HG03442 (cell line): ENCODE measurements at regions not wholly inside any gene's neighbourhood (a gene's known extent, or its start where the extent isn't known, plus 50 kb on each side); places are given as distances from the start of the nearest gene placed in this dataset.
"Not testable (repeated sequence)": the region's sequence is repeated elsewhere in the genome, so short reads cannot be mapped to it uniquely, and the experiment has no call there.

Experiments used
- ATAC-seq: cut with Tn5 transposase; IDR thresholded peaks from one replicate; pipeline ENCODE4 v1.9.1; 2021; ENCODE audit warnings: mild to moderate bottlenecking, moderate library complexity; ENCODE audit not compliant: unreplicated experiment

- ATAC-seq = no peak
Observed at GRCh38 chr4:126544276-126544675, 1088.5 kb upstream of the INTU start.

- ATAC-seq = not testable (repeated sequence)
Observed at GRCh38 chr4:126546197-126546596, 1086.6 kb upstream of the INTU start.

DNA sequence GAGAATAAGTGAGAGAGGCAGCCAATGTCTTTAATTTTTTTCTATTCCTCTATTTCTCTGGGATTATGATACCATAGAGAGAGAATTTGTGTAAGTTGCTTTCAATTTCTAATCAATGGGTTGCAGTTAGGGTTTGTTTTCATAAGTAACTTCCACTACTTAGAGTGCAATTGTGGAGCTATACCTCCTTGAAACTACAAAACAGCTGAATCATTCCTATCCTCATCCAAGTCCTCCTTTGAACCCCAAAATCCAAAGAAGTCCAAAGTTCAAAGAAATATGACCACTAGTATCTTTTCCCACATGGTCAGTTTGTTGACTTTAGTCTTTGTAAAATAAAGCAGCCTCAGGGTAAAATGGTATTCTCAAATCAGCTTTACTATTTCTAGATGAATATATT is 1085.4 kb upstream of the INTU start:
- ATAC-seq = no peak

- ATAC-seq = no peak
Observed at GRCh38 chr4:126548890-126549289, 1083.9 kb upstream of the INTU start.

GRCh38 chr4:126552321-126552720 is 1080.4 kb upstream of the INTU start:
- no peak for ATAC-seq

GRCh38 chr4:126553248-126553647 is 1079.5 kb upstream of the INTU start:
- no peak for ATAC-seq

DNA sequence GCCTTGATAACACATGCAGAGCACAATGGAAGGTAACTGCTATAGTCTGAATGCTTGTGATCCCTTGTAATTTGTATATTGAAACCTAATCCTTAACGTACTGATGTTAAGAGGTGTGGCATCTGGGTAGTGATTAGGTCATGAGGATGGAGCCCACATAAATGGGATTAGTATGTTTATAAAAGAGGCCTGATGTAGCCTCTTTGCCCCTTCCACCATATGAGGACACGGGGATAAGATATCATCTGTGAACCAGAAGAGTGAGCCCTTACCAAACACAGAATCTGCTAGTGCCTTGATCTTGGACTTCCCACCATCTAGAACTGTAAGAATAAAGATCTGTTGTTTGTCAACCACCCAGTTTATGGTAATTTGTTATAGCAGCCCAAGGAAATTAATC is 1074.2 kb upstream of the INTU start:
- no peak for ATAC-seq

GRCh38 chr4:126559961-126560360 is 1072.8 kb upstream of the INTU start:
- no peak for ATAC-seq

DNA sequence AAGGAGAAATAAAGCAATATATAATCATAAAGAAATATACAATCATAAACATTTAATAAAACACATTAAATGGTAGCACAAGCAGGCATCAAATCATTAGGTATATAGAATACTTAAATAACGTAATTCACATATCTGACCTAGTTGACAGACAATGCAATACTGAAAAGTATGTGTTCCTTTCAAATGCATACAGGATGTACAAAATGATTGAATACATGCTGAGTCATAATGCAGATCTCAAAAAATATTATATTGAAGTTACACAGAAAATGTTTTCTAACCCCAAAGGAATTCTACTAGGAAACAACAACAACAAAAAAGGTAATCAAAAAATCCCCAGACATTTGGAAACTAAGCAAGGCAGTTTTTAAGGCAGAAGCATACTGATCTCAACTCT is 1072.0 kb upstream of the INTU start:
- ATAC-seq = no peak

DNA sequence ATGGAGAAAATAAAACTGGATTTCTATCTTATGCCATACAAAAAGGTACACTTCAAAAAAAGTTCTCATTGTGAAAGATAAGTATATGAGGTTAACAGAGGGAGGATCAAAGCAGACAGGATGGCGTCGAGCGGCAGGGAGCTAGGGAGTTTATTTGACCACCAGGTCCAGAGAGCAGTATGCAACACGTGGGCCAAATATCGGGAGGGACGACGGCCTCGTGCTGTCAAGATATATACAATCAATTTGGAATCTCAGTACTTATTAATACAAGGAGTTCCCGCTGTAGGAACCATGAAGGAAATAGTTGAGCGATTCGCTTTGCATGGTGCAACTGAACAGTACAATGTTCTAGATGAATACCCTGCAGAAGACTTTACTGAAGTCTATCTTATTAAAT is 1069.4 kb upstream of the INTU start:
- ATAC-seq = no peak

DNA sequence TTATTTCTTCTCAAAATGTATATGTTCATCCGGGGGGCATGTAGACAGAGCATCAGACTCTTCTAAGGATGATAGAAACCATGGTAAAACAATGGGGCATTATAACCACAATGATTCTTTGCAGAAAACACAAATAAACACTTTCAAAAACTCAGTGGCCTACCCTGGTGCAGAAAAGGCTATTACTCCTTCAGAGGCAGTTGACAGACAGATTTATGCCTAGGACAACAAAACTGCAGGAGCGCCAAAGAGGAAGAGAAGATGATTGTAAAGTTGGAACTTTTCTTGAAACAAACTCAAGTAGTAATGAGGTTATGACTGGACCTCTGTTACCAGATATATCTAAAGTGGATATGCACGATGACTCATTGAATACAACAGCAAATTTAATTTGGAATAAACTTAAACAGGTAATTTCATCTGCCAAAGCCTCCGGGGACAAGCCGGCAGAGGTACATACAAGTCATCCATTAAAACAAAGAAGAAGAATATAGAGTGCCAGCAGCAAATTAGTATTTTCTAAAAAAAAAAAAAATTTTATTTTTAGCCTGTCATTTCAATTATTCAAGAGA is 1068.4 kb upstream of the INTU start:
- ATAC-seq = no peak

DNA sequence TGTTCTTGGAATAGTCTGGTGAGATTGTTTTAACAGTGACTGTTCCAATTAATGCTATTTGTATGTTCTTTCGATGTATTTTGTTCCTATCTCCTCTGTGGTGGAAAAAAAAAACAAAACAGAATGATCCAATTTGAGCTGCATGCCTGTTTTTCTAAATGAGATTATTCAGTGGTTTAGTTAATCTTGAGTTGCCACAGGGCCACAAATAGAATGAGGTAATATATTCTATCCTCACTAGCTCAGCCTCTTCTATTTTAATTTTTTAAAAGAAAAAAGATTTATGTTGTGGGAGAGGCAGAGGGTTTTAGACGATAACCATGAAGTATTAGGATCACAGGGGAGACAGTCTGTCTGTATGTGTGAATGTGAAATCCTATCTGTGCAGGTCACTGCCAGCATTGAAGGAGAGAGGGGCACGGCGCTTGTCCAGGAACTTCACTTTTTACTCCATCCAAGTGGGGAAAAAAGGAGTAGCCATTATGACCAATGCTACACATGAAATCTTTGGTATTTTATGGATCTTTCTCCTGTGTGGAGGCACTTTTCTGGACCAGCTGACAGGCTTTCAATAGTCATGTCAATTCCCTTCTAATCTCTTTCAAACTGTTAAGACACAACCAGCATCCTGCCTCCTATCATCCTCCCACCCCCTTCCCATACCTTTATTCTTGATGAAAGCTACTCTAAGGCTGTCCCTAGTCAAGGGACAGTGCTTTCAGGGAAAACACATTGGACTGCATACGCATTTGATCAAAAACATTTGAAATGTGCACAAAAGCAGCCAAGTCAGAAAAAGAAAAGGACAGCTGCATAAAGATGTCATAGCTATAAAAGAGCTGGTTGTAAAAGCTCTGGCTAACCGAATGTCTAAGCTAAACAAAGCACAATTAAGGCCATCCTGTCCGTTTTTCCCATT is 1063.8 kb upstream of the INTU start:
- no peak for ATAC-seq

DNA sequence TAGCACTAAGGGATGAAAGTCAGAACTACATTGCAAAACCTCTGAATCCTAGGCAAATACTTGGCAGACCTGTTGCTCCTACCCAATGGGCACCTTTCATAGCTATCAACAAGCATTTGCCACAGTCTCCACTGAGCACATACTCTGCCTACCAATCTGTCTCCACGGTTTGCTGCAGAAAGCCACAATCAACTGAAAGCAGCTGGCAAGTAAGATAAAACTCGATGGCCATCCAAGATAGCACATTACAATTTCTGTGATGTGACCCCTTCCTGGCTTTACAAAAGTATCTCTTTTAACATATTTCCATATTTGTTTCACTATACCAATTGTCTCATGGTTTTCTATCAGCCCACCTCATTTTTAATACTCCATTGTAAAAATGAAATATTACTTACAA is 1060.5 kb upstream of the INTU start:
- no peak for ATAC-seq

- ATAC-seq = no peak
Observed at GRCh38 chr4:126582737-126583136, 1050.0 kb upstream of the INTU start.

DNA sequence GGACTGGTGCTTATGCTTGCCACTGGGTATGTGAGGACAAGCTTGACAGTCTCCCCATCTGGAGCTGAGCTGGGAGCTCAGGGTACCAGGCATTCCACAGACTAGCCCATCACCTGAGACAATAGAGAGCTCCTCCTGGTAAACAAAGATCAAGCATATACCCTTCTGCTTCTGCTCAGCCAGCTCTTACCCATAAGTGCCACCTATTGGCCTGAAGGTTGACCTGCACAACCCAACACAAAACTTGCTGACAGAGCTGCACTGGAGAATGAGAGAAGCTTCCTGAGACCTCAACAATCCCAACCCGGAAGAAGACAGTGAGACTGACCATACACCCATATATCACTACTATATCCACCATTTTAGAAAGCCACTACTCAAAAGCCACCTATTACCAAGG is 1049.2 kb upstream of the INTU start:
- ATAC-seq = no peak

DNA sequence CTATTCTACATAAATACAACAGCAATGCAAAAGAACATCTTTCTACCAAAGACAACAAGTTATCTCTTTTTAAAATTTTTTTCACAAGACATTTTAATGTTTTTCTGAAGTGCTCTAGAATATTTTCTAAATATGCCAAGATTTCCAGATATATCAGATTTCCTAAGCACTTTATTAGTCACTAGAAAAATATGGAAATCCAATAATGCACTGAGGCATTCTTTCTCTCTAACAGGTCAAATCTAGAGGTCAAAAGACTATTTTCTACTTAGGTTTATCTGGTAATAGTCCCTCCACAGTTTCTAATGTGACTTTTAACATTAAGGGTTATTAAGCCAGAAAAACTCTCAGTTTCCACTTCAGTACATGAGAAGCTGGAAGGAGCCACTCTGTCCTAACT is 1041.2 kb upstream of the INTU start:
- no peak for ATAC-seq

- no peak for ATAC-seq
Observed at GRCh38 chr4:126592088-126592487, 1040.7 kb upstream of the INTU start.

- no peak for ATAC-seq
Observed at GRCh38 chr4:126593626-126594025, 1039.1 kb upstream of the INTU start.

- ATAC-seq = no peak
Observed at GRCh38 chr4:126595643-126596042, 1037.1 kb upstream of the INTU start.

- ATAC-seq = no peak
Observed at GRCh38 chr4:126599746-126600145, 1033.0 kb upstream of the INTU start.

- no peak for ATAC-seq
Observed at GRCh38 chr4:126603210-126603609, 1029.5 kb upstream of the INTU start.

DNA sequence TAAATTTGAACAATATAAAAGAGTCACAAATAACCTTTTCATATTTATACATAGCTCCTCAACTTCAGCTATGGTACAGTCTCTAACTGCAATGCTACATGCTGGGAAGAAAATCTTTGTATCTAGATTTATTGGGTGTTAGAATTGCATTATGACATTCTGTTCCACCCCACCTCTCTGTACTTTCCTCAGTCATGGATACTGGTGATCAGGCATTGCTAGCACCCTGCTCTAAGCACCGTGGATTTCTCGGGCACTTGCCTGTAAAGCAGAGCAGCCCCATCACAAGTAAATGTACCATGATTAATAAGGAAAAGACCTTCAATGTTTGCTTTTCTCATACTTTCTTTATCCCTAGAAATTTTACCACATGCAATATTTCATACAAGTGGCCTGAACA is 1028.9 kb upstream of the INTU start:
- ATAC-seq = no peak
